ENCODE measurements at regions not wholly inside any gene's neighbourhood (a gene's known extent, or its start where the extent isn't known, plus 50 kb on each side); places are given as distances from the start of the nearest gene placed in this dataset.

- Histone ChIP-seq H3K4me1 (ENCODE audit: control insufficient read depth, insufficient read depth, low read length) (peaks cover 4% of the 10 kb centered on the region), H3K27ac (ENCODE audit: low read length) (no peak overlapping the region), H3K4me3 (ENCODE audit: low read length) (no peak overlapping the region), H3K36me3 (ENCODE audit: control insufficient read depth, insufficient read depth, low read length) (no peaks in the 10 kb centered on the region), H3K9me3 (ENCODE audit: control insufficient read depth, insufficient read depth, low read length) (no peaks in the 10 kb centered on the region), H3K27me3 (ENCODE audit: control insufficient read depth, insufficient read depth, low read length) (no peaks in the 10 kb centered on the region)
- Mint-ChIP-seq H3K27ac (no peak overlapping the region), H3K27me3 (ENCODE audit: low read depth in 2 of 2) (no peaks in the 10 kb centered on the region), H3K36me3 (no peaks in the 10 kb centered on the region), H3K9me3 (no peaks in the 10 kb centered on the region), H3K4me3 (no peak overlapping the region), H3K4me1 (peaks cover 12 to 13% of the 10 kb centered on the region in 2 donors)
- 88% methylated on average over 3 of the region's 4 CpGs for WGBS (ENCODE audit: insufficient coverage)
- intact Hi-C loops (cut with micrococcal nuclease), result no loop called here
- no peak for DNase-seq
- no peak for ATAC-seq
- TF ChIP-seq, protein P1, sequence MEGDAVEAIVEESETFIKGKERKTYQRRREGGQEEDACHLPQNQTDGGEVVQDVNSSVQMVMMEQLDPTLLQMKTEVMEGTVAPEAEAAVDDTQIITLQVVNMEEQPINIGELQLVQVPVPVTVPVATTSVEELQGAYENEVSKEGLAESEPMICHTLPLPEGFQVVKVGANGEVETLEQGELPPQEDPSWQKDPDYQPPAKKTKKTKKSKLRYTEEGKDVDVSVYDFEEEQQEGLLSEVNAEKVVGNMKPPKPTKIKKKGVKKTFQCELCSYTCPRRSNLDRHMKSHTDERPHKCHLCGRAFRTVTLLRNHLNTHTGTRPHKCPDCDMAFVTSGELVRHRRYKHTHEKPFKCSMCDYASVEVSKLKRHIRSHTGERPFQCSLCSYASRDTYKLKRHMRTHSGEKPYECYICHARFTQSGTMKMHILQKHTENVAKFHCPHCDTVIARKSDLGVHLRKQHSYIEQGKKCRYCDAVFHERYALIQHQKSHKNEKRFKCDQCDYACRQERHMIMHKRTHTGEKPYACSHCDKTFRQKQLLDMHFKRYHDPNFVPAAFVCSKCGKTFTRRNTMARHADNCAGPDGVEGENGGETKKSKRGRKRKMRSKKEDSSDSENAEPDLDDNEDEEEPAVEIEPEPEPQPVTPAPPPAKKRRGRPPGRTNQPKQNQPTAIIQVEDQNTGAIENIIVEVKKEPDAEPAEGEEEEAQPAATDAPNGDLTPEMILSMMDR (IDR thresholded peaks at IDR 0.05), result no peak
These were observed 235.1 kb upstream of the B3GALT2 start for GRCh38 chr1:193421487-193421886.

DNA sequence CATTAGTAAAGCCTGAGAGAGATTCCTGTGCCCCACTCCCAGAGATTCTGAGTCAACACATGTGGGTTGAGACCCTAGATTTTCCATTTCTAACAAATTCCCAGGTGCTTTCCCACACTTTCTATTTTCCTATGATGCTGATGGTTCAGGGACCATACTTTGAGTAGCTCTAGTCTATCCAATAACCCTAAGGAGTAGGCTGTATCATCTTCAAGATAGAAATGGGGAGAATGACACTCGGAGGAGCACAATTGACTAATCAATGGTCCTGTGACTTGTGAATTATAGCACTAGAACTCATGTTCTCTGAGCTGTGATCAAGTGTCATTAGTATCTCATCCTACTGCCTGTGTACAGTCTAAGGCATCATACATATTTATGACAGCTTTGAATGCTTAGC, 232.9 kb upstream of the B3GALT2 start:
- H3K4me3 Mint-ChIP-seq, result peak overlapping the region; percentile 81
- no peak for DNase-seq
- H3K9me3 Mint-ChIP-seq, result no peaks in the 10 kb centered on the region
- H3K4me1 ChIP-seq (ENCODE audit: control insufficient read depth, insufficient read depth, low read length), result peaks cover 4% of the 10 kb centered on the region
- H3K36me3 Mint-ChIP-seq, result no peaks in the 10 kb centered on the region
- no peak overlapping the region for H3K27ac ChIP-seq (ENCODE audit: low read length)
- peaks cover 13 to 17% of the 10 kb centered on the region in 2 donors for H3K4me1 Mint-ChIP-seq
- H3K9me3 ChIP-seq (ENCODE audit: control insufficient read depth, insufficient read depth, low read length), result no peaks in the 10 kb centered on the region
- WGBS (ENCODE audit: insufficient coverage), result 93% methylated on average over 1 of the region's 1 CpG
- TF ChIP-seq, protein P1 (IDR thresholded peaks at IDR 0.05), result no peak
- peak overlapping the region; percentile 73 to 82 for H3K27ac Mint-ChIP-seq
- H3K36me3 ChIP-seq (ENCODE audit: control insufficient read depth, insufficient read depth, low read length), result no peaks in the 10 kb centered on the region
- H3K27me3 Mint-ChIP-seq (ENCODE audit: low read depth in 2 of 2), result no peaks in the 10 kb centered on the region
- intact Hi-C loops (cut with micrococcal nuclease), result no loop called here
- no peak for ATAC-seq
- H3K27me3 ChIP-seq (ENCODE audit: control insufficient read depth, insufficient read depth, low read length), result no peaks in the 10 kb centered on the region
- H3K4me3 ChIP-seq (ENCODE audit: low read length), result no peak overlapping the region

GRCh38 chr1:193418745-193419058, 232.3 kb upstream of the B3GALT2 start:
- no peak for ATAC-seq
- peak overlapping the region; percentile 73 to 82 for H3K27ac Mint-ChIP-seq
- 94% methylated on average over 1 of the region's 3 CpGs for WGBS (ENCODE audit: insufficient coverage)

More at GRCh38 chr1:193418745-193419058, 232.3 kb upstream of the B3GALT2 start:
- peaks cover 4% of the 10 kb centered on the region for H3K4me1 ChIP-seq (ENCODE audit: control insufficient read depth, insufficient read depth, low read length)
- Mint-ChIP-seq H3K9me3 (no peaks in the 10 kb centered on the region), H3K27me3 (ENCODE audit: low read depth in 2 of 2) (no peaks in the 10 kb centered on the region), H3K36me3 (no peaks in the 10 kb centered on the region), H3K4me3 (peak overlapping the region; percentile 81), H3K4me1 (peaks cover 13 to 17% of the 10 kb centered on the region in 2 donors)
- peak overlapping the region; percentile 49 for H3K27ac ChIP-seq (ENCODE audit: low read length)
- TF ChIP-seq, protein P1 (IDR thresholded peaks at IDR 0.05), result no peak
- H3K9me3 ChIP-seq (ENCODE audit: control insufficient read depth, insufficient read depth, low read length), result no peaks in the 10 kb centered on the region
- no peaks in the 10 kb centered on the region for H3K27me3 ChIP-seq (ENCODE audit: control insufficient read depth, insufficient read depth, low read length)
- peak overlapping the region; percentile 39 for H3K4me3 ChIP-seq (ENCODE audit: low read length)
- H3K36me3 ChIP-seq (ENCODE audit: control insufficient read depth, insufficient read depth, low read length), result no peaks in the 10 kb centered on the region
- DNase-seq, result no peak
- intact Hi-C loops (cut with micrococcal nuclease), result no loop called here

Measured in natural killer cell (primary cell).